GM19193 (cell line): ENCODE measurements at regions not wholly inside any gene's neighbourhood (a gene's known extent, or its start where the extent isn't known, plus 50 kb on each side); places are given as distances from the start of the nearest gene placed in this dataset.

Experiments used
- POLR2A ChIP-seq: IDR thresholded peaks from 4 replicates; pipeline ENCODE4 v1.6.1; 2011; ENCODE audit not compliant: insufficient read depth, insufficient read length; ENCODE audit errors: extremely low read depth

GRCh38 chr4:153068751-153069150, 132.6 kb downstream of the FHDC1 start:
- TF ChIP-seq POLR2A = no peak

DNA sequence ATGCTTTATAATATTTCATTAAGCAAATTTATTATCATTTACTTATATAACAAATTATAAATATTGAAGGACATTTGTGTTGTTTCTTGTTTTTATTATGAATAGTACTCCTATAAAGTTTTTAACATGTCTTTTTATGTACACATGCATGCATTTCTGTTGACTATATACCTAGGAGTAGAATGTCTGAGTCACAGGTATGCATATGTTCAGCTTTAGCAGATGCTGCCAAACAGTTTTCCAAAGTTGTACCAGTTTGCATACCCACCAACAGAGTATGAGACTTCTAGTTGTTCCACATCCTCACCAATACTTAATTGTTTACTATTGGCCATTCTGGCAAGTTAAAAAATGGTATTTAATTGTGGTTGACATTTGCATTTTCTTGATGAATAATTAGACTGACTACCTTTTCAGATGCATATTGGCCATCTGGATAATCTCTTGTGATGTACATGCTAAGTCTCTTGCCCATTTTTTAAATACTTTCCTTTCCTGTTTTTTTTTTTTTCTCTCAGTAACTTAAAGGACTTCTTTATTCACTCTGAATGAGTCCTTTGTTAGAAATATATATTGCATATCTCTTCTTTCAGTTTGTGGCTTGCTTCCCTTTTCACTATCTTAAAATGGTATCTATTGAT, 132.2 kb upstream of the TRIM2 start:
- no peak for TF ChIP-seq POLR2A

DNA sequence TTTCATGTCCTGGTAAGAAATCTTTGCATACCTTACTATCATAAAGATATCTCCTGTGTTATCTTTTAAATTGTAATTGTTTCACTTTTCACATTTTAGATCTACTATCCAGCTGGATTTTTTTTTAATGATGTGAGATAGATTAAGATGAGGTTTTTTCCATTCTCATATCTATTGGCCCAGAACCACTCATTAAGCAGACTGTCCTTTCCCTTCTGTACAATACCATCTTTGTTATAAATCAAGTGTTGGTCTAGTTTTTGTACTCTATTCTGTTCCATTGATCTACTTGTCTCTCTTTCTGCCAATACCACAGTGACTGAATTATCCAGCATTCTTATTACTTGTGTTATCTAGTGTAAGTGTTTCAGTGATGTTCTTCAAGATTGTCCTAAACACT, 131.6 kb upstream of the TRIM2 start:
- TF ChIP-seq POLR2A = no peak

GRCh38 chr4:153074486-153074885, 129.8 kb upstream of the TRIM2 start:
- no peak for TF ChIP-seq POLR2A

- no peak for TF ChIP-seq POLR2A
Measured at GRCh38 chr4:153074936-153075630, 129.2 kb upstream of the TRIM2 start.

- no peak for TF ChIP-seq POLR2A
Measured at GRCh38 chr4:153075836-153076518, 128.3 kb upstream of the TRIM2 start.

DNA sequence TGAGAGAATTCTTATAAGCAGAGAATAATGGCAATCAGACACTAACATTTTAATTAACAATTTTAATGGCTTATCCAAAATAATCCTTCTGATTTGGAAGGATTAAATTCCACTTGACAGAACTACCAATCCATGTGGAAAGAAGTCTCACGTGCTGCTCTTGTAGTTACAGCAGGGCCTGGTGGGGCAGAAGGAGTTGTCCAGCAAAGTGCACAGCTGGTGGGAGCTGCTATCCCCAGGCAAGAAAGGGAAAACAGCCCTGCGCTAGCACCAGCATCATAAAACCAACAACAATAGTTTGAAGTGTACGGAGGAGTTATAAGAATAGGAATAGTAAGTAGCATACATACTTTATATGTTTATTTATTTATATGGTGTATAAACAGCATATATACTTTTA, 127.4 kb upstream of the TRIM2 start:
- no peak for TF ChIP-seq POLR2A

GRCh38 chr4:153079857-153080391, 124.3 kb upstream of the TRIM2 start:
- TF ChIP-seq POLR2A = no peak

DNA sequence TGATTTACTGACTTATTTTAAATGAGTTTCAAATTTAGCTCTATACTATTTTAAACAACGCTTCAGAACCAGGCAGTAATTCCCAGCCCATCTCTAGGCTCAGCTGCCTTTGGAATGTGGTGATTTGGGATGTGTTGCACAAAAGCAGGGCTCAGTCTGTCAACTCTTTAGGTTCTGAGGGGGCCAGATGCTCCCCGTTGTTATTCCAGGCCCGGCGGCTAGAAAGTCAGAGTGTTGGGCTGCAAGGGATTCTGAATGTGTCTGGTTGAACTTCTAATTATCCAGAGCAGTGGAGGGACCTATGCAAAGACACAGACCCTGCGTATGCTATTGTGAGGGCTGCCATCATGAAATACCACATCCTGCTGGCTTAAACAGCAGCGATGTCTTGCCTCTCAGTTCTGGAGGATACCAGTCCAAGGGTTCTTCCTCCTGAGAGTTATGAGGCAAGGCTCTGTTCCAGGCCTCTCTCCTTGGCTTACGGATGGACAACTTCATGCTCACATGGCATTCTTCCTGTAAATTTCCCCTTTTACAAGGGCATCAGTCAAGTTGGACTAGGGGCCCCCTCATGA, 123.2 kb upstream of the TRIM2 start:
- TF ChIP-seq POLR2A = no peak

GRCh38 chr4:153081693-153082092, 122.5 kb upstream of the TRIM2 start:
- TF ChIP-seq POLR2A = no peak

DNA sequence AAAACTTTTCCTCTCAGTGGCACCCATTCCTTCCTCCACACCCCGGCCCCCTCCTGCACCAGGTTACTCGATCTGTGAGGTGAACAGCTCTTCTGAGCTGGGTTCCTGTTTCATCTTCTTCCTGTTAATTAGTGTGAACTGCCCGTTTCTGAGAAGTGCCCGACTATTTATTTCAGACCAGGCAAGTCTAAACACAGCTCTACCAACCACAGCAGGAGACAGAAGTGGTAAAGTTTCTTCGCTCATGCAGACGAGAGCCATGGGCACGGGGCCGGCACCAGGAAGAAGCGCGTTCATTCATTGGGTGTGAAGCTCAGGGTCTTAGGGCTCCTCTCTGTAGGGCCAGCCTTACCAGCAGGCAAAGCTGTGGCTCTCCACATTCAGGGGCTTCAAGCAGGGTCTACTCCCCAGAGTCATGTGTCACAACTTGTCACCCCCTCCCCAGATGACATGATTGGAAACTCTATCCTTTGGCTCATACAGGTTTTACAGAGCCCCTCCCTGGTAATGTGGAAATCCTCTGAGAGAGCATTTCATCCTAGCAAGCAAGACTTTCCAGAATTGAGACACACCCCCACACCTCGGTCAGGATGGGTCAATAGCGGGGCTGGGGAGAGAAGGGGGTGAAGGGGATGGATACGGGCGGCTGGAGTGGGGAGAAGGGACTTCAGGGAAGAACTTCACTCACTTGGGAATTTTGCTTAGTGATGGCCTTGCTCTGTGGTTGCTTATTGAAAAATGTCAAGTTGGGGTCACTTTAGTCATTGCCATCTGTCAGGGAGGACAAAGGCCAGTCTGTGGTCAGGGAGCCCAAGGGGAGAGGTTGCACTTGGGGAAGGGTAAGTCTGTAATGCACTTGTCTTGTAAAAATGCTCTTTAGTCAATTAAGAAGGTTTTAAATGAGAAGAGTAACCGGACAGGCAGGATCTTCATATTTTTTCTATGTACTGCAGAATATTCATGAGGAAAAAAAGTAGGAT, 121.6 kb upstream of the TRIM2 start:
- TF ChIP-seq POLR2A = no peak

DNA sequence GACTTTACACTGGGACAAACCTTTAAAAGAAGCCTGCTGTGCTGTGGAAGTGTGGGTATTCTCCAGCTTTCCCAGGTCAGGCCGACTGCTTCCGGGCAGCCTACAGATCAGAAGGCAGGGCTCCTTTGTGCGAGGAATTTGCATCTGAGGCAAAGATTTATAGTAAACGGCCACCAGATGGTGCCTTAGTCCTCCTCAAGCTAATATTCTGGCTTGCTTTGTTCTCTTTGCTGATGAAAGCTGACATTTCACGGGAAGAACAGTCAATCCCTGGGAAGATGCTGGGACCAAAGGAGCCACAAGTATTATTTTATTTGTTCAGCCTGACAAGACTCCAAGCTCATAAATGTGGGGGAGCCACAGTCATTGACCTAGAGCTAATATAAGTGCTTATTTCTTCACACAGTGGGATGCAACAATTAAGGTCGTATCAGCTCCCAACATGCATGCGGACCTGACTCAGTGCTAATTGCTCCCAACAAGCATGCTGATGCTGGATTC, 120.7 kb upstream of the TRIM2 start:
- TF ChIP-seq POLR2A = no peak

DNA sequence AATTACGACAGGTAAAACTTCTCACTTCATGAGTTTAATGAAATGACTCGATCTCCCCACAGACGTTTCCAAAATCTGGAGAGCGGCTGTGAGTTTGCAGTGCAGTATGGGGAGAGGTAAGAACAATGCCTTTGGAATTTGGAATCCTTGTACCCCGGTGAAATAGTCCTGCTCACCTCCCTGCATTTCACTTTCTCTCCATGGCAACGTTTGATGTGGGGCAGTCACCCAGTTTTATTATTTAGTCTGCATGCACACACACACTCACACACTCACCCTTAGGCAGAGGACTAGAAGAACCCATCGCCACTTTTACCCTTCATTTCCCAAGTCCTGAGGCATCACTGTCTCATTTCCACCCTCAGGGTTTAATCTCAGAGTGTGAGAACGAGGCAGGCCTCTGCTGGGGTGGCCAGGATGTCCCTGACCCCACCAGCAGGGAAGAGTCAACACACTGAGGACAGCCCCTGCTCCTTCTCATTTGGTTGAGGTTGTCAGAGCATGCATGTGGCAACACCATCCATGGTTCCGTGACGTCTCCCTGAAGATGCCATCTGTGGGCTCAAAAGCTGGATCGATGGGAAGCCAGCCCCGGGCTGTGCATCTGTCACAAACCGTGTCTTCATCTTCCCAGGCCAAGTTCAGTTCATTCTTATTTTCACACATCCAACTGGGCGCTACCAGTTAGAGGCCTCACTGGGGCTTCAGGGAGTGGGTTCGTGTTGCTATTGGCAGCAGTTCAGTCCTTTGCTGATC, 119.8 kb upstream of the TRIM2 start:
- no peak for TF ChIP-seq POLR2A

GRCh38 chr4:153084980-153085630, 119.1 kb upstream of the TRIM2 start:
- no peak for TF ChIP-seq POLR2A
